Smooth muscle cell (in vitro differentiated cells): ENCODE measurements at regions not wholly inside any gene's neighbourhood (a gene's known extent, or its start where the extent isn't known, plus 50 kb on each side); places are given as distances from the start of the nearest gene placed in this dataset.
A peak's percentile ranks its signal among the peaks of the same experiment; 100 is the strongest.

Experiments used
- DNase-seq: peaks from one replicate; lab custom pipeline; 2025; ENCODE audit not compliant: unreplicated experiment; lab: John Stamatoyannopoulos, UW
- H2AFZ ChIP-seq: fragments of 200-600 bp; sonication (generic); 2 replicates; pipeline ENCODE4 v1.6.0; 2016; ENCODE audit warnings: antibody characterized with exemption, low read depth, mild to moderate bottlenecking
- H3F3A ChIP-seq: fragments of 200-600 bp; sonication (generic); 2 replicates; pipeline ENCODE4 v1.6.0; 2017; ENCODE audit warnings: antibody characterized with exemption, low read depth
- H3K27ac ChIP-seq: fragments of 200-600 bp; sonication (generic); 2 replicates; pipeline ENCODE4 v1.5.1; 2016; ENCODE audit warnings: low read depth, mild to moderate bottlenecking
- H3K27me3 ChIP-seq: fragments of 200-600 bp; sonication (generic); 2 replicates; pipeline ENCODE4 v1.6.1; 2016; ENCODE audit warnings: low read depth, mild to moderate bottlenecking
- H3K36me3 ChIP-seq: fragments of 200-600 bp; sonication (generic); 2 replicates; pipeline ENCODE4 v1.5.1; 2016; ENCODE audit warnings: low read depth
- H3K4me1 ChIP-seq: fragments of 200-600 bp; sonication (generic); 2 replicates; pipeline ENCODE4 v1.5.1; 2016; ENCODE audit warnings: low read depth
- H3K4me2 ChIP-seq: fragments of 200-600 bp; sonication (generic); 2 replicates; pipeline ENCODE4 v1.6.0; 2016; ENCODE audit warnings: mild to moderate bottlenecking
- H3K4me3 ChIP-seq: fragments of 200-600 bp; sonication (generic); 2 replicates; pipeline ENCODE4 v1.5.1; 2016; ENCODE audit warnings: mild to moderate bottlenecking
- H3K79me2 ChIP-seq: fragments of 200-600 bp; sonication (generic); 2 replicates; pipeline ENCODE4 v1.6.0; 2016; ENCODE audit warnings: low read depth, mild to moderate bottlenecking
- H3K9ac ChIP-seq: fragments of 200-600 bp; sonication (generic); 2 replicates; pipeline ENCODE4 v1.6.0; 2016; ENCODE audit warnings: low read depth
- H3K9me3 ChIP-seq: fragments of 200-600 bp; sonication (generic); replicated peaks from 2 replicates; pipeline ENCODE4 v1.5.1; 2016; ENCODE audit warnings: low read depth
- H4K20me1 ChIP-seq: fragments of 200-600 bp; sonication (generic); 2 replicates; pipeline ENCODE4 v1.6.0; 2016; ENCODE audit warnings: low read depth
- WGBS: methylation state at CpG from one replicate; pipeline ENCODE4 v1.1.7; 2016; ENCODE audit warnings: low lambda C conversion rate; 5-methylcytosine and 5-hydroxymethylcytosine counted together
- TF ChIP-seq, protein P1 (sequence below): fragments of 200-600 bp; sonication (generic); IDR thresholded peaks from 2 replicates; pipeline ENCODE4 v1.5.1; 2017; ENCODE audit warnings: borderline replicate concordance, mild to moderate bottlenecking, antibody characterized with exemption; ENCODE audit not compliant: insufficient read depth, poor library complexity, severe bottlenecking

DNA sequence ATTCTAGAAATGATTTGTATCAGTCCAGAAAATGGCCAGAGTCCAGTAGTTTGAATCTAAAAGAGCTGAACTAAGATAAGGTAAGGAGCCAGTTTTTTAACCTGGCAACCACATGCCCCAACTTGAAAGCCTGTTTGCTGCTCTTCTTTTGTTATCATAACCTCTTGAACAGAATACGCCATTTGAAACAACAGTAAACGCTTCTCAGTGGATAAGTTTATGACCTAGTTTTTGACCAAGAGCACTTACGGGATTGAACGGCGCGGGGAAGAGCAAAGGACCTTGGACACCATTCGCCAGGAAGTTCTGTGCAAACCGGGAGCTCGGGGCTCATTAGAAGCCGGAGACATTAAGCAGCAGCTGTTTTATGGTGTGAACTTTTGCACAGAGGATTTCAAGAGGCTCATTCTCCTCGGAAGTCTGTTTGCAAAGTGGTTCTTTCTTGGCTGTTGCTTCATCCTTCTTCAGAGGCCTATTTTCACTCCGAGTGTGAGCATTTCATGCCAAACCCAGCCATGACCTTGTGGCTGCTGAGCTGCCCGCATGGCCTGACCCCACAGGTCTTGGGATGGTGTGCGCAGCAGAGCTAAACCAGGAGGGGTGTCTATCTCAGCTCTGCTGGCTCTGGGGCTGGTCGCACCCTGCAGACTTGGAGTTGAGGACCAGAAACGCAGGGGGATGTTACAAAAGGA, 215.1 kb downstream of the SOX4 start:
- H3K4me1 ChIP-seq, result no peaks in the 10 kb centered on the region
- H3K4me3 ChIP-seq, result no peak overlapping the region
- peak overlapping the region; percentile 81 for H3K4me2 ChIP-seq
- peak overlapping the region; percentile 59 for H3K27ac ChIP-seq
- H3F3A ChIP-seq, result peaks cover 13% of the 10 kb centered on the region
- H2AFZ ChIP-seq, result peak overlapping the region; percentile 46
- H3K36me3 ChIP-seq, result no peaks in the 10 kb centered on the region
- TF ChIP-seq, protein P1, sequence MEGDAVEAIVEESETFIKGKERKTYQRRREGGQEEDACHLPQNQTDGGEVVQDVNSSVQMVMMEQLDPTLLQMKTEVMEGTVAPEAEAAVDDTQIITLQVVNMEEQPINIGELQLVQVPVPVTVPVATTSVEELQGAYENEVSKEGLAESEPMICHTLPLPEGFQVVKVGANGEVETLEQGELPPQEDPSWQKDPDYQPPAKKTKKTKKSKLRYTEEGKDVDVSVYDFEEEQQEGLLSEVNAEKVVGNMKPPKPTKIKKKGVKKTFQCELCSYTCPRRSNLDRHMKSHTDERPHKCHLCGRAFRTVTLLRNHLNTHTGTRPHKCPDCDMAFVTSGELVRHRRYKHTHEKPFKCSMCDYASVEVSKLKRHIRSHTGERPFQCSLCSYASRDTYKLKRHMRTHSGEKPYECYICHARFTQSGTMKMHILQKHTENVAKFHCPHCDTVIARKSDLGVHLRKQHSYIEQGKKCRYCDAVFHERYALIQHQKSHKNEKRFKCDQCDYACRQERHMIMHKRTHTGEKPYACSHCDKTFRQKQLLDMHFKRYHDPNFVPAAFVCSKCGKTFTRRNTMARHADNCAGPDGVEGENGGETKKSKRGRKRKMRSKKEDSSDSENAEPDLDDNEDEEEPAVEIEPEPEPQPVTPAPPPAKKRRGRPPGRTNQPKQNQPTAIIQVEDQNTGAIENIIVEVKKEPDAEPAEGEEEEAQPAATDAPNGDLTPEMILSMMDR, result no peak
- H4K20me1 ChIP-seq, result no peaks in the 10 kb centered on the region
- DNase-seq, result no peak
- H3K9me3 ChIP-seq, result no peaks in the 10 kb centered on the region
- no peaks in the 10 kb centered on the region for H3K27me3 ChIP-seq
- WGBS, result 40% methylated on average over 16 of the region's 16 CpGs
- no peak overlapping the region for H3K9ac ChIP-seq
- H3K79me2 ChIP-seq, result no peaks in the 10 kb centered on the region

GRCh38 chr6:21811484-21811883, 217.9 kb downstream of the SOX4 start:
- TF ChIP-seq, protein P1, result no peak
- Histone ChIP-seq H3F3A (peaks cover 13% of the 10 kb centered on the region), H3K36me3 (no peaks in the 10 kb centered on the region), H3K9ac (no peak overlapping the region), H3K27me3 (no peaks in the 10 kb centered on the region), H3K4me3 (no peak overlapping the region), H3K9me3 (no peaks in the 10 kb centered on the region), H3K27ac (no peak overlapping the region), H4K20me1 (no peaks in the 10 kb centered on the region), H3K4me1 (no peaks in the 10 kb centered on the region), H2AFZ (no peak overlapping the region), H3K79me2 (no peaks in the 10 kb centered on the region), H3K4me2 (no peak overlapping the region)
- DNase-seq, result no peak
- WGBS, result 53% methylated on average over 4 of the region's 4 CpGs

DNA sequence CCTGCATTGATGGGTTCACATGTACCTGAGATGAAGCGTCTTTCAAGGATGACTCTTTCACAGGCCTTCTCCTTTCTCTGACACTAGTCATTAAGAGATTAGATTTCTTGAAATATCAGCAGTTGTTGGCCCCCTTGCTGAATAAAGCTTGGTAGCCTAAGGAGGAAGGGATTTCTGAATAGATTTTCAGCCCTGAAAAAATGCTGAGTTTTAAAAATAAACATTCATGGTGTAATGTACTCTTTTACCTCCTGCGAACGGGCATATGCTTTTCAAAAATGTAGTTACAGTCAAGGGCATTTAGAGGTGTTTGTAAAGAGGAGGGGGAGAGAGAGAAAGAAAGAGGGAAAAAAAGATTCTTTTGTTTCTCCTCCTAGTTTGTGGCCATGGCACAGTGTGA, 222.7 kb downstream of the SOX4 start:
- H3K9me3 ChIP-seq, result no peaks in the 10 kb centered on the region
- H3K79me2 ChIP-seq, result no peaks in the 10 kb centered on the region
- H2AFZ ChIP-seq, result no peak overlapping the region
- no peaks in the 10 kb centered on the region for H3K36me3 ChIP-seq
- H4K20me1 ChIP-seq, result no peaks in the 10 kb centered on the region
- H3F3A ChIP-seq, result no peaks in the 10 kb centered on the region
- no peaks in the 10 kb centered on the region for H3K27me3 ChIP-seq
- no peak for DNase-seq
- no peak overlapping the region for H3K4me2 ChIP-seq
- no peak overlapping the region for H3K4me3 ChIP-seq
- H3K4me1 ChIP-seq, result no peaks in the 10 kb centered on the region
- no peak overlapping the region for H3K9ac ChIP-seq
- TF ChIP-seq, protein P1, result no peak
- WGBS, result 85% methylated on average over 3 of the region's 3 CpGs
- H3K27ac ChIP-seq, result no peak overlapping the region

- no peak for DNase-seq
- no peaks in the 10 kb centered on the region for H3K36me3 ChIP-seq
- no peaks in the 10 kb centered on the region for H4K20me1 ChIP-seq
- 96% methylated on average over 6 of the region's 6 CpGs for WGBS
- no peaks in the 10 kb centered on the region for H3F3A ChIP-seq
- no peaks in the 10 kb centered on the region for H3K4me1 ChIP-seq
- H3K79me2 ChIP-seq, result no peaks in the 10 kb centered on the region
- no peaks in the 10 kb centered on the region for H3K9me3 ChIP-seq
- H3K27me3 ChIP-seq, result no peaks in the 10 kb centered on the region
- H2AFZ ChIP-seq, result no peak overlapping the region
- no peak overlapping the region for H3K4me2 ChIP-seq
- TF ChIP-seq, protein P1, result no peak
- no peak overlapping the region for H3K4me3 ChIP-seq
- no peak overlapping the region for H3K27ac ChIP-seq
- H3K9ac ChIP-seq, result no peak overlapping the region
These were observed 226.9 kb downstream of the SOX4 start for GRCh38 chr6:21820442-21820841.
